CD4-positive, alpha-beta T cell treated with Interleukin-4 for 4 hours (primary cell): ENCODE measurements at regions not wholly inside any gene's neighbourhood (a gene's known extent, or its start where the extent isn't known, plus 50 kb on each side); places are given as distances from the start of the nearest gene placed in this dataset.
"Not testable (repeated sequence)": the region's sequence is repeated elsewhere in the genome, so short reads cannot be mapped to it uniquely, and the experiment has no call there.

ENCODE experiments used
- DNase-seq: peaks from one replicate; pipeline ENCODE4 v3.0.0-alpha.2; 2020

DNA sequence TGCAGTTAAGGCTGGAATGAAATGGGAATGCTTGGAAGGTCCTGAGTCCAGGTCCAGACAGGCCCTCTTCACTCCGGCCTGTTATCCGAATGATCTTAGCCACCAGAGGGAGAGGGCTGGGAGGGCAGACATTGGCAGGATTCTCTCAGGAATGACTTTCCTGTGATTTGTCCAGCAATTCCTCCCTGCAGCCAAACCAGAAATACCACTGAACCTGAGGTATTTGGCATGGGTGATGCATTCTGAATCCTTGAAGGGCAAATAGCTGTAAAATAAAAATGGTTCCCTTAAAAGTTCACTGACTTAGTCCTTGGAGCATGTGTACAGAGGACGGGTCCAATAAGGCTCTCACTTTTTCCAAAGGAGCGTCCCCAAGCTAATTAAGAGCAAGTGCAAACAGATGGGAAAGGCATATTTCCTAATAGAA, 77.5 kb upstream of the HABP2 start:
- DNase-seq, result no peak

DNA sequence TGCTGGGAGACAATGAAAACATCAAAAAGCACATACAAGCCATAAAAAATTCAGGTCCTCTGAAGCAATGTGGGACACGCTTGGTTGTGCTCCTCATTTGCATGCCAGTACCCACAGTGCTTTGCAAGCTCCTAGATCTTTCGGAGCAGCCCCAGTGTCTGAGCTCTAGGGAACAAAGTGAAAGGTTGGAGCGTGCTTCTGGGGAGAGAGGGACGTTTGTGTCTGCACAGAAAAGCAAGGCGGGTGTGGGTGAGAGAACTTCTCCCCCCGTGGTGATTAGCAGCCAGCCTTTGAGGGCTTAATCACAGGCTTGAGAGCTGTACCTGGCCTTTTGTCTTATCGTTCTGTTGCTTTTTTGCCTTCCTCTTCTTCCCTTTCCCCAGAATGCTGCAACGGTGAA, 76.7 kb upstream of the HABP2 start:
- no peak for DNase-seq

GRCh38 chr10:113476673-113477072, 76.2 kb upstream of the HABP2 start:
- DNase-seq, result no peak

DNA sequence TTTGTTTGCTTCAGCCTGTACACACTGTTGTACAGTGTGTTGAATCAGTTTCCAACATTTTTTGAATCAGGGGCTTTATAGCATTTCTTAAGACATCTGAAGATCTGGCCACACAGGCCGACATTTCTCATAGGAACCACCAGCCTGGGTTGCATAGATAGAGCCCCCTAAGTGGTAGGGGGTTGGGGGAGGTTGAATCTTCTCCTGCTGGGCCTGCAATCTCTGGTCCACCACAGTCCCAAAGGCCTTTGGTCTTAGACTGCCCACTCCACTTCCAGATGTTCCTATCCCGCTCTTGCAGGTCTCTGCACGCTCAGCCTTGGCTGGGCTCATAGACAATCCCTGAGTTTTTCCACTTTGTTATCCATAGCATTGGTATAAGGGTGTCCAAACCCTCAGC, 75.4 kb upstream of the HABP2 start:
- no peak for DNase-seq

DNA sequence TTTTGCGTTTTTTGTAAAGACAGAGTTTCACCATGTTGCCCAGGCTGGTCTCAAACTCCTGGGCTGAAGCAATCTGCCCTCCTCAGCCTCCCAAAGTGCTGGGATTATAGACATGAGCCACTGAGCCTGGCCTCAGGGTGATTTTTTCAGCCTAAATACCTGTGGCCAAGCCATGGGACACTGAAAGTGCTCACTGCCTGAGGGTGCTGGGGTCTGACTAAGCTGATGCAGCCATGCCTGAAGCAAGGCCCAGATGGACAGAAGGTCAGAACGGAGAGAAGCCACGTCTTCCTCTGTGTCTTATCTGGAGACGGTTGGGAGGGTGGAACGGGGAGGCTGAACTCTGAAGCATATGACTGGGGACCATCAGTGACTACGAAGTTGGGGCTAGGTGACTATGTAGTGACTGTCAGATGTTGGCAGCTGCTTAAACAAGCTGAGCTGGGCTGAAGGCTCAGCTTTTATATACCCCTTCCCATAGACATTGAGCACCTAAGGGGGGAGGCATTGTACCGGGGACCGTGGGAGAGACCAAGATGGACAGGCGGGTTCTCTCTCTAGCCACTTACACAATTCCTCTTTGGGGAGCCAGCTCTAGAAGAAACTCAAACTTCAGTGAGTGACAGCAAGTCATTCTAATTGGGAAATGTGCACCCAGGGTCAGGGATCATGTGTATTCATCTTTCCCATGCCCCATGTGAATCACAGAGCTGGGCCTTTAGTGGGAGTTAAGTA, 73.3 kb upstream of the HABP2 start:
- DNase-seq, result no peak

GRCh38 chr10:113480081-113480360, 72.8 kb upstream of the HABP2 start:
- no peak for DNase-seq

DNA sequence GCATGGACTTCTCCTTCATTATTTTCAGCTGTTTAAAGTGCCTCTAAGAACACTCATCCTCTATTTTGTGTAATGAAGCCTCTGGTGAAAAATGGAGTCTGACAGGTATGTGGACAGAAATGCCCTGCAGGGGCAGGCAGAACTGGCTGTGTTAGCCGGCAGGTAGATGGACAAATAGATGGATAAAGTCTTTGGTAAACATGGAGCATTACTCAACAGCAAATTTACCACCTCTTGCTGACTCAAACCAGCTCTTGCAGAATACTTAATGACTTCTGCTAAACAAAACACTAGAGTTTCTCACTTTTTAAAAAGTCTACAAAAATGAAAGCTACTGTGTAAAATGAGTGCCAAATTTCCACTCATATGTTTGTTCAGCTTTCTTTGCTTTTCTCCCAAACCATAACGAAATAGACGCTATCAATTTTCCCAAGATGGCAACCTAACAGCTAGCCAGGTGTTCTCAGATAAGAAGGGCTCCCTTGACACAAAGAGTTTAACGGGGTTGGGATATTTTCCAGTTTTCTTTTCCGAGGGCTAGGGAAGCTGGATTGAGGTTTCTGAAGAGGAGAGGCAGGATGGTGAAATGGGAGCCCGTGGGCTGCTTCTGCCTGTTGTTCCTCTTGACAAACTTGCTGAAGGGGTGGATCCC, 71.9 kb upstream of the HABP2 start:
- no peak for DNase-seq

- no peak for DNase-seq
These were observed 68.4 kb upstream of the HABP2 start for GRCh38 chr10:113484487-113484886.

DNA sequence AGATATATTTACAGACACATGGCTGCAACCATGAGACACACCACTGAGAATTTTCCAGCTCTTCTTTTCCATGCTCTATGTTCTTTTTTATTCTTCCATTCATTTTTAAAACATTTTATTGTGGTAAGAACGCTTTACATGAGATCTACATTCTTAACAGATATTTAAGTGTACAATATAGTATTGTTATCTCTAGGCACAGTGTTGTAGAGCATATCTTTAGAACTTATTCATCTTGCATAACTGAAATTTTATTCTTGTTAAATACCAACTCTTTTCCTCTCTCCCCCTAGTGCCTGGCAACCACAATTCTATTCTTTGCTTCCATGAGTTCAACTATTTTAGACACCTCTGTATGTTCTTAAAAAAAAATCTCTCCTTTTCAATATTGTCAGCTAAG, 67.1 kb upstream of the HABP2 start:
- DNase-seq, result no peak

DNA sequence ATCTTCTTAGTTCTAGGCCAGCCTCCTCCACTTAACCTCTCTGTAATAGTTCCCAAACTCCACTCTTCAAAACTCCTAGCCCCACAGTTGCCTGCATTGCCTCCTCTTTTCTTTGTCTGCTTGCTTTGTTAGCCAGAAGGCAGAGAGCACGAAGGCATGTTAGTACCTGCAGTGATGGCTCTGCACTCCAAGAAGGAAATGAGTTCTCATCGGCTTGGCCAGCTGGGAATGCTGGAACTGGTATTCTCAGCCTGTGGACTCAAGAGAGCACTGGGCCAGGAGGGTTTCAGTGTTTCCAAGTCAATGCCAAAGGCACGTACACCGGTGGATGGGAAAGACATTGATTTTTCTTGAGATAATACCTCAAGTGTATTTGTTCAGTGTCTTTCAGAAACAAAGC, 66.3 kb upstream of the HABP2 start:
- no peak for DNase-seq

- no peak for DNase-seq
These were observed 65.7 kb upstream of the HABP2 start for GRCh38 chr10:113487154-113487553.

GRCh38 chr10:113488186-113488585, 64.7 kb upstream of the HABP2 start:
- no peak for DNase-seq

DNA sequence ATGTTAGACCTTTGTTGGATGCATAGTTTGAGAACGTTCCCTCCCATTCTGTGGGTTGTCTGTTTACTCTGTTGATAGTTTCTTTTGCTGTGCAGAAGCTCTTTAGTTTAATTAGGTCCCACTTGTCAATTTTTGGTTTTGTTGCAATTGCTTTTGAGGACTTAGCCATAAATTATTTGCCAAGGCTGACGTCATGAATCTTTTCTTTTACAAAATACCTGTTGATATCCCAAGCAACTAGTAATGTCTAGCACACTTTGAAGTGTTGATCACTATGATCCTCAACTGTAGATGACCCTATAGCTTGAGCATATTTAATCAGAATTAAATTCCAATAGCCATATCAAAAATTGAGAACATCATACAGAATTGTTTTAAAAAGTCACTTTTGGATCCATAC, 63.3 kb upstream of the HABP2 start:
- DNase-seq, result not testable (repeated sequence)

- no peak for DNase-seq
These were observed 60.8 kb upstream of the HABP2 start for GRCh38 chr10:113491967-113492565.

GRCh38 chr10:113493195-113493594, 59.7 kb upstream of the HABP2 start:
- no peak for DNase-seq

DNA sequence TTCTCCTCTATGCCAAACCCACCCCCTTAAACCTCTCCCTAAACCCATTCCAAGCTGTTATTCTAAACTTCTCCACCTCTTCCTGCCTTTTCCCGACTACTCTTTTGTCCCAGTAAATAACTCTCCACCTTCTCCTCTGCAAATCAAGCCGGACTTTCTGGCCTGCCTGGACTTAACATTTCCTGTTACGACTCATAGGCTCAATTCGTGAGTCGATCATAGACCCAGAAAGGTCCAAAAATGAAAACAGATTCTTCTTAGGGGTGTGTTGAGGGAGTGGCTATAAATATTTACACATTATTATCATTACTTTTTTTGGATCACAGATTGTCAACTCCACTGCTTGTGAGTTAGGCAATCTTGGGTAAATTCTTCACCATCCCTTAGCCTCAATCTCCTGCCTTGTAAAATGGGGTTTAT, 59.0 kb upstream of the HABP2 start:
- DNase-seq, result no peak

DNA sequence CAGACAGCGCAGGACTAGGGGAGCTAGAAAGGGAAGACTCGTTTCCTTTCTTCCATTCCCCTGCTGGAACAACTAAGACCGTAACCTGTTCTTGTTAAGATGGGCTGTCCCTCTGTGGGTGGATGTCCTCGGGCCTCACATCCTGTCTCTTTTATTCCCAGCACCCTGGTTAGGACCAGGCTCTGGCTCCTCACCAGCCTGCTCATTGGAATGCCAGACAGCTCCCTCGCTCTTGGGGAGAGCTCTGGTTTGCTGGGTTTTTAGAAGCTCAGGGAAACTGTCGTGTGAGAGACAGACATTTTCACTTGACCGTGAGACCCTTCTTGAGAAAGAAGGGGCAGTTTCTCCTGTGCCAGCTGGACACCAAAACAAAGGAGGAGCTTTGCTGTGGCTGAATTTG, 58.1 kb upstream of the HABP2 start:
- DNase-seq, result no peak

DNA sequence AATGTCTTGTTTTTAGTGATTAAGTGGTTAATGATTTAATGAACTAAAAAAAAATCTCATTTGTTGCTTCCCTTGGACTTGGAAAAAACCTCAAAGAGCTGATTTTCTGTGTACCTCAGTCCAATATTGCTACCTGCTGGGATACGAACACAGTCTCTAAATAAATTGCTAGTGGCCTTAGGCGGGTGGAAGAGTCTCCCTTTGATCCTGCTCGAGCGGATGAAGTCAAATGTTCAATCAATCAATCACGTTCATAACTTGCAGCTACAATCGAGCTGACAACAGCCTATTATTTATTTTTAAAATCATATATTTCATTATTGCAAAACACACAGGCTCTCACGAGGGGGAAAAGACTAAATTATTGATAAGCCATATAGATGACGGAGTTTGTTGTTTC, 57.3 kb upstream of the HABP2 start:
- DNase-seq, result no peak

DNA sequence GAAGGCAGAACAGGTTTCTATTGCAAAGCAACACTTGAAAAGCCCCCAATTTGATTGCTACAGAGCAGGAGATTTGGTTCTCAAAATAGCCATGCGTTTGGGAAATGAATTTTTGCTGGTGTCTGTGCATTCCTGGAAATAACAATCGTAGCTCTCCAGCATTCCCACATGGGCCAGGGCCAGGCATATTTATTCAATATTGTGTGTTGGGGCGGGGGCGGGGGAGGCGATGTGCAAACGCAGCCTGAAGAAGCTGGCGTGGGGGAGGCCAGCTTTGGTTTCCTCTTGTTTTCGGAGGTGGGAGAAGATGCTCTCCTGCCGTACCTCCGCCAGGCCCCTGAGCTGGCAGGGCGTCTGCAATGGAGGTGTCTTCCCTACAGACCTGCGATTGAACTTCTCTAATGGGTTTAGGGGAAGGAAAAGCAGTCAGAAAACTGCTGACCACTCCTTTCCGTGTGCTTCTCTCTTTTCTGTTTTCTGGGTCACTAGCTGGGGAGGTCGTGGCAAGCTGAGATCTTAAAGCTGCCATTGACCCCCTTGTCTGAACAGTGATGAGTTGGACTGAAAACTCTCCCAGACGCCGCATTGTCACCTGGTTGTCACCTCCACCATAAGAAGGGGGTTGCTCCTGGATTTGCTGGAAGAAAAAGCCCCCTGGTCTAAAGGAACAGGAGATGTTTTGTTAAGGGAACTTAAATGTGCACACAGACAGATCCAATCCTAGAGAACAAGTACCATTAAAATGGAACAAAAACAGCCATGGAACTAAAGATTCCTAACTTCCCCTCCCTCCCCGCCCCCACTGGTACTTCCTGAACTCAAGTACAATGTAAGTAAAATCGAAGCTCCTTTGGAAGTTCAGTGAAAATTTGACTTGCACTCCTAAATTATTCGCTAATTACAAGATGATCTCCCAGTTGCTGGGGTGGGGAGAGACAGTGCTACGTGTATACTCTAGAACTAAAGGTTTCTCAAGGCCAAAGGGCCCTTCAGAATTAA, 56.4 kb upstream of the HABP2 start:
- no peak for DNase-seq

- no peak for DNase-seq
These were observed 55.7 kb upstream of the HABP2 start for GRCh38 chr10:113497198-113497597.

DNA sequence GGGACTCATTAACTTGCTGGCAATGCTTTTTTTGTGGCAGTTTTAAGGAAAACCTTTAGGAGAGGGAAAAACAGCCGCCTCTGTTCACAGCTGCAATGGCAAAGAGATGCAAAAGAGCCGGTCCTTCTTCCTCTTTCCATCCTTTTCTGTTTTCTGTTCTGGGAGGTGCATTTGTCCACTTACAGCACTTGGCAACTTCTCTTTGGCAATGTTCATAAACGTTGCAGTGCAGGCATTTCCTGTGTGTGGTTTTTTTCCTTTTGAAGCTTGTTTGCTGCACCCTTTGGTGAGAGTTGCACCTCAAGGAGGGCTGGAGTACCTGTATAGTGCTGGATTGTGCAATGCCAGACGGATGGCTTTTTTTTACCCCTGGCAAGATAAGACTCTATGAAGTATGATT, 53.9 kb upstream of the HABP2 start:
- no peak for DNase-seq

DNA sequence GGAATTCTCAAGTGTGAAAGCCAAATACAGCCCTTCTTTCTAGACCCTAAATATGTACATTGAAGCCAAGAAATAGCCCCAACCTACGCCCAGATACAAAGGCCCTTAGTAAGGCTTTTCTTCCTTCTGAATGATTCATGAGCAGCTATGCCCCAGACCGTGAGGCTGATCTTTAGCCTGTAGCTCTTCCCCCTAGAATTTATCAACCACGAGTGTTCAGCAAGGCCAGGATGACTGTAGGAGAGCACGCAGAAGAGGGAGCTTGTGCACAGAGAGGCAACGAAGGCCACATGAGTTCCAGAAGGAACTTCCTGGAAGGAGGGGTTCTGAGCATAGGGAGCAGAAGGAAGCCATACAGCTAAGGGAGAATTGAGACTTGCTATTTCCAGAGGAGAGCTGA, 53.0 kb upstream of the HABP2 start:
- DNase-seq, result no peak

DNA sequence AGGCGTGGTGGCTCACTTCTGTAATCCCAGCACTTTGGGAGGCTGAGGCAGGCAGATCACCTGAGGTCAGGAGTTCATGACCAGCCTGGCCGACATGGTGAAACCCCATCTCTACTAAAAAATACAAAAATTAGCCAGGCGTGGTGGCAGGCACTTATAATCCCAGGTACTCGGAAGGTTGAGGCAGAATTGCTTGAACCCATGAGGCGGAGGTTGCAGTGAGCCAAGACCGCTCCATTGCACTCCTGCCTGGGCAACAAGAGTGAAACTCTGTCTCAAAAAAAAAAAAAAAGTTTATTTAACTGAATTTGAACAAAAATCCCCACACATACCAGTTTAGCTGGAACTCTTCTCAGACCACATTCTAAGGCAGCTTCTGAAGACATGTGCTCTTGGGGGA, 51.8 kb upstream of the HABP2 start:
- DNase-seq, result not testable (repeated sequence)
